Osteoblast (primary cell): ENCODE measurements at regions not wholly inside any gene's neighbourhood (a gene's known extent, or its start where the extent isn't known, plus 50 kb on each side); places are given as distances from the start of the nearest gene placed in this dataset.
"Not testable (repeated sequence)": the region's sequence is repeated elsewhere in the genome, so short reads cannot be mapped to it uniquely, and the experiment has no call there.

Source experiments
- DNase-seq: peaks from one replicate; pipeline ENCODE4 v3.0.0; 2011; ENCODE audit warnings: low spot score, mixed read lengths; ENCODE audit not compliant: insufficient read length; ENCODE audit errors: missing footprints
- H2AFZ ChIP-seq: 2 replicates; pipeline ENCODE4 v1.6.0; 2011; ENCODE audit warnings: mild to moderate bottlenecking, low read length
- H3K27ac ChIP-seq: 2 replicates; pipeline ENCODE4 v1.5.1; 2011; ENCODE audit warnings: mild to moderate bottlenecking, low read depth, low read length, moderate library complexity
- H3K27me3 ChIP-seq: 2 replicates; pipeline ENCODE4 v1.6.0; 2012; ENCODE audit warnings: mild to moderate bottlenecking, control low read depth, inconsistent platforms, low read length, moderate library complexity; ENCODE audit not compliant: insufficient read depth
- H3K36me3 ChIP-seq: 2 replicates; pipeline ENCODE4 v1.5.1; 2011; ENCODE audit warnings: mild to moderate bottlenecking, low read length, control low read depth, moderate library complexity; ENCODE audit not compliant: insufficient read depth
- H3K4me1 ChIP-seq: 2 replicates; pipeline ENCODE4 v1.5.1; 2011; ENCODE audit warnings: mild to moderate bottlenecking, low read length, control low read depth, moderate library complexity; ENCODE audit not compliant: insufficient read depth
- H3K4me2 ChIP-seq: 2 replicates; pipeline ENCODE4 v1.6.0; 2011; ENCODE audit warnings: mild to moderate bottlenecking, low read length; ENCODE audit not compliant: insufficient read depth
- H3K4me3 ChIP-seq: fragments of 200-600 bp; sonication (generic); 3 replicates; pipeline ENCODE4 v1.5.1; 2012; ENCODE audit warnings: mild to moderate bottlenecking, low read length, inconsistent platforms; ENCODE audit not compliant: insufficient read depth
- H3K79me2 ChIP-seq: 2 replicates; pipeline ENCODE4 v1.6.0; 2012; ENCODE audit warnings: mild to moderate bottlenecking, low read length, control low read depth, inconsistent platforms; ENCODE audit not compliant: insufficient read depth
- H3K9me3 ChIP-seq: 2 replicates; pipeline ENCODE4 v1.5.1; 2011; ENCODE audit warnings: low read depth, low read length, control low read depth
- H4K20me1 ChIP-seq: 2 replicates; pipeline ENCODE4 v1.6.0; 2012; ENCODE audit warnings: mild to moderate bottlenecking, low read length, control low read depth; ENCODE audit not compliant: insufficient read depth
- CTCF ChIP-seq: IDR thresholded peaks from 2 replicates; pipeline ENCODE4 v1.5.1; 2011; ENCODE audit warnings: mild to moderate bottlenecking, low read depth, low read length, moderate library complexity; ENCODE audit errors: extremely low read depth

- DNase-seq = no peak
- H3K4me1 ChIP-seq = no peaks in the 10 kb centered on the region
- H4K20me1 ChIP-seq = no peaks in the 10 kb centered on the region
- H3K27me3 ChIP-seq = no peaks in the 10 kb centered on the region
- H3K4me3 ChIP-seq = no peak overlapping the region
- no peak overlapping the region for H3K4me2 ChIP-seq
- peaks cover 3% of the 10 kb centered on the region for H3K9me3 ChIP-seq
- no peak for TF ChIP-seq CTCF
- H2AFZ ChIP-seq = no peak overlapping the region
- no peak overlapping the region for H3K27ac ChIP-seq
- H3K36me3 ChIP-seq = no peaks in the 10 kb centered on the region
- H3K79me2 ChIP-seq = no peaks in the 10 kb centered on the region
Measured at GRCh38 chr18:71233177-71233576, 944.3 kb downstream of the SOCS6 start.

DNA sequence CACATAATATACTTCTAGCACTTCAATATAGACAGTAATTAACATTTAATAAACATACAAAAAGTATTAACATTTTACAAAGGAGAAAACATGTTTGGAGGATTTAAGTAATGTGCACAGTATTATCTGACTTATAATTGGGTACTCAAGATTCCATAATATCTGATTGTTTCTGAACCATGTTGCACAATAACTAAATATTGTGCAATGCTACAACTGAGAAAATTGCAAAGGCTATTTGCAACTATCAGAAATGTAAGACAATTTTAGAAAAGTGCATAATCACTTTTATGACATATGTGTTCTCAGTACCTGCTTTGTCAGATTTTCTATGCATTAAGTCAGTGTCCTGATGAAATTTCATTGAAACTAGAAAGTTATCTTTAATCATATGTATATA, 934.6 kb downstream of the SOCS6 start:
- H3K9me3 ChIP-seq = no peaks in the 10 kb centered on the region
- H3K79me2 ChIP-seq = no peaks in the 10 kb centered on the region
- no peak overlapping the region for H3K4me3 ChIP-seq
- no peak overlapping the region for H2AFZ ChIP-seq
- H4K20me1 ChIP-seq = no peaks in the 10 kb centered on the region
- no peak overlapping the region for H3K4me2 ChIP-seq
- no peak for DNase-seq
- no peaks in the 10 kb centered on the region for H3K36me3 ChIP-seq
- no peaks in the 10 kb centered on the region for H3K27me3 ChIP-seq
- H3K4me1 ChIP-seq = no peaks in the 10 kb centered on the region
- TF ChIP-seq CTCF = no peak
- no peak overlapping the region for H3K27ac ChIP-seq

DNA sequence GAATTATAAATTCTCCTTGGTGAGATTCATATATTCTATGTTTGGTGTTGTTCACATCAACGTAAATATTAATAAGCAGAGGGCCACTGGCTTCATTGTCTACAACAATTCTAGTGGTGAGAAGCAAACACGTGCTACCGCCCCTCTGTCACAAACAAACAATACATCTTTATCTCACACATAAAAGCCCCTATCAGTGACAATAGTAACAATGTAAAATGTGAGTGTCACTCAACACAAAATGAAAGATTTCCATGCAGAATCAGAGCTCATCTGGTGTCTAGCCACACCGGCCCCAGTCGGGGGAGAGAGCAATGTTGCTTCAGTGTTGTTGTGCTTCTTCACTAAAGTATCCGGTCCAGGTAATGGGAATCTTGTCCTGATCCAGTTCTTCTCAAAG, 932.6 kb downstream of the SOCS6 start:
- no peaks in the 10 kb centered on the region for H3K27me3 ChIP-seq
- H3K27ac ChIP-seq = no peak overlapping the region
- no peak for TF ChIP-seq CTCF
- H3K4me2 ChIP-seq = no peak overlapping the region
- no peaks in the 10 kb centered on the region for H3K9me3 ChIP-seq
- no peak for DNase-seq
- H2AFZ ChIP-seq = no peak overlapping the region
- H3K4me1 ChIP-seq = no peaks in the 10 kb centered on the region
- H3K36me3 ChIP-seq = no peaks in the 10 kb centered on the region
- no peak overlapping the region for H3K4me3 ChIP-seq
- no peaks in the 10 kb centered on the region for H4K20me1 ChIP-seq
- H3K79me2 ChIP-seq = no peaks in the 10 kb centered on the region

DNA sequence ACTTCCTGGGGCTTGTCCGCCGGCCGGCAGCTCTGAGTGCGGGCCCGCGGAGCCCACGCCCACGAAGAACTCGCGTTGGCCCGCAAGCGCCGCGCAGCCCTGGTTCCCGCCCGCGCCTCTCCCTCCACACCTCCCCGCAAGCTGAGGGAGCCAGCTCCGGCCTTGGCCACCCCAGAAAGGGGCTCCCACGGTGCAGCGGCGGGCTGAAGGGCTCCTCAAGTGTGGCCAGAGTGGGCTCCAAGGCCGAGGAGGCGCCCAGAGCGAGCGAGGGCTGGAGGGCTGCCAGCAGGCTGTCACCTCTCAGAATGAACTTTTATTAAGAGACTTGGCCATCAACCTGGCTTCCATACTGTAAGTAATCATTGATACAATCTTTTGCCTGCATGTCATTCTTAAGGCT, 923.9 kb downstream of the SOCS6 start:
- DNase-seq = not testable (repeated sequence)

DNA sequence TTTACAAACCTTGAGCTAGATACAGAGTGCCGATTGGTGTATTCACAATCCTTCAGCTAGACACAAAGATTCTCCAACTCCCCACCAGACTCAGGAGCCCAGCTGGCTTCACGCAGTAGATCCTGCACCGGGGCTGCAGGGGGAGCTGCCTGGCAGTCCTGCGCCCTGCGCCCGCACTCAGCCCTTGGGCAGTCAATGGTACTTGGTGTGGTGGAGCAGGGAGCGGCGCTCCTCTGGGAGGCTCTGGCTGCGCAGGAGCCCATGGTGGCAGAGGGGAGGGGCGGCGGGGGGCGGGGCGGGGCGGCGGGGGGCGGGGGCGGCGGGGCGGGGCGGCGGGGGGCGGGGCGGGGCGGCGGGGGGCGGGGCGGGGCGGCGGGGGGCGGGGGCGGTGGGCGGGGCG, 923.4 kb downstream of the SOCS6 start:
- H3K4me1 ChIP-seq = no peaks in the 10 kb centered on the region
- H3K4me2 ChIP-seq = no peak overlapping the region
- no peak overlapping the region for H3K4me3 ChIP-seq
- no peak overlapping the region for H3K27ac ChIP-seq
- no peaks in the 10 kb centered on the region for H3K79me2 ChIP-seq
- no peaks in the 10 kb centered on the region for H3K36me3 ChIP-seq
- TF ChIP-seq CTCF = no peak
- H3K9me3 ChIP-seq = no peaks in the 10 kb centered on the region
- no peaks in the 10 kb centered on the region for H4K20me1 ChIP-seq
- DNase-seq = no peak
- no peaks in the 10 kb centered on the region for H3K27me3 ChIP-seq
- H2AFZ ChIP-seq = no peak overlapping the region

More for the DNA sequence above, 923.9 kb downstream of the SOCS6 start:
- H4K20me1 ChIP-seq, H3K36me3 ChIP-seq, H3K9me3 ChIP-seq, H3K4me2 ChIP-seq, H3K4me3 ChIP-seq, H2AFZ ChIP-seq, H3K27me3 ChIP-seq, H3K27ac ChIP-seq, H3K79me2 ChIP-seq, H3K4me1 ChIP-seq: not testable (repeated sequence)
